ENCODE measurements at regions not wholly inside any gene's neighbourhood (a gene's known extent, or its start where the extent isn't known, plus 50 kb on each side); places are given as distances from the start of the nearest gene placed in this dataset.

DNA sequence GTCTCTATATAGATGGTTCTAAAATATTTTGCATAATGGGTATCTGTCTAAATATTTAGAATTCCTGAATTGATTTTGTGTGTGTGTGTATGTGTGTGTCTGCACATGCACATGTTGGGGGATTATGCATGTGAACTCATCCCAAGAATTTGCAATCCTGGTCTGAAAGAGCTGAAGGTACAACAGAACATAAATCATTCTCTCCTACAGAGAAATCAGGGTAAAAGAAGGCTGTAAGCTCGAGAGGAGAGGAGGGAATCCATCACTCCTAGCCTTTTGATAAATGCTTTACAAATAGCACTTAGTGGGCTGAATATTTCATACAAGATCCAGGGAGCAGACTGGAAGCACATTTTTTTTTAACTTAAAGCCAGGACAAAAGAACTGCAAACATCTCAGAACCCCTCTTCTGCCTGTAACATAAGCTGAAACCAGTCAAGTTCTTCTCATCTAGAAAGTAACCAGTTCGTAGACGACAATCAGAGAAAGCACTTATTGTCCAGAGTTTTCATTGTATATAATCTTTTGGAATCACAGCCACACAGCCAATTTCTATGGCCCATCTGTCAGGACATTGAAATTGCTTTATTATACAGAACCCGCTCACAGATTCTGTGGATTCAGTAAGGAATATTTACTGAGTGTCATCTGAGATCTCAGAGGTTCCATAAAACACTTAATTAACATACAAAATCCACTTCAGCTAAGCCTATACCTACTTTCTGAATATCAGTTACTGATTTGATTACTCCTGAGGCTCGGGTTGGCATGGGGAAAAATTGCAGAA is 541.4 kb upstream of the ZNF462 start:
- DNase-seq (ENCODE audit: low read depth, low spot score): no peak

DNA sequence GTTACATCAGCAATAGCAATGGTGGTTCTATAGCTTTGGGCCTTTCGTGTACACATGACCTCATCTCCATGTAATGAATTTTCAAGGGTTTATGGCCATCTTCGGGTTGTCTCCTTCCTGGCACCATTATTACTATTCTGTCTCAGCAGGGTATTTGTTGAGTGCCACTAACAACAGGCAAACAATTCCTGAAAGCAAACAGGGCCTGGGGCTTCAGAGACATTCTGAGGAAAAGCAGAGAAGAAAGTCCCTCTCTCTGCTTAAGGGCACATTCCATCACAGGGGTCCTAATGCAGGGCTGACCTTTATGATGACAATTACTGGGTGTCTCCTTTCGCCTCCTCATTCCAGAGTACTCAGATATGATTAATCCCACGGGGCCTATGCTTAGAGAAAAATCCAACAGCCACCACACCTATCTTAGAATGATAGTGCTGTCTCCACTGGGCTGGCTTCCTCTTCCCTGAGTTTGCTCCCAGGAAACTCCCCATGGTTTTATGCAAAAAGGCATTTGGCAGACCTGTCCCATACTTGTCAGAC is 540.2 kb upstream of the ZNF462 start:
- DNase-seq (ENCODE audit: low read depth, low spot score): no peak

DNA sequence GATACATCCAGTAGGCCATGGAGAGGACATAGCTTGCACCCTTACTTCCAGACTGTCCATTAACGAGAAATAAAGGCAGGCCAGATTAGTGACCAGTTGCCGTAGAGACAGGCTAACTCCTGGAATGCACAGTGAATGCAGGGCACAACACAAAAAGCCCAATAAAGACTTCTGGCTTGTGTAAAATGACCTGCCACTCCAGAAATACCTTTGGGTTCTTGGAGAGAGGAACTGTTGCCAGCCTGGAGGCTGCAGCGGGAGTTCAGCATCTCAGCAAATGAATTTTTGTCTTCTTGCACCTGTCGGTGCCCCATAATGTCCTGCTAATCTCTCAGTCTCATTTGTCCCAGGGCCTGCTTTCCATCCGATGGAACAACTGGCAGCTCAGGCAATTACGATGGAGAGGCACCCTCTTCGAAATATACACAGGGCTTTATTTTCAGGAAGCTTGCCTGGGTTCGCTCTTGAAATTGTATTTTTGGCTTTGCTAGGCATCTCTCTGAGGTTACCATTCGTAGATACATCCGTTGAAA is 538.8 kb upstream of the ZNF462 start:
- no peak for DNase-seq (ENCODE audit: low read depth, low spot score)

DNA sequence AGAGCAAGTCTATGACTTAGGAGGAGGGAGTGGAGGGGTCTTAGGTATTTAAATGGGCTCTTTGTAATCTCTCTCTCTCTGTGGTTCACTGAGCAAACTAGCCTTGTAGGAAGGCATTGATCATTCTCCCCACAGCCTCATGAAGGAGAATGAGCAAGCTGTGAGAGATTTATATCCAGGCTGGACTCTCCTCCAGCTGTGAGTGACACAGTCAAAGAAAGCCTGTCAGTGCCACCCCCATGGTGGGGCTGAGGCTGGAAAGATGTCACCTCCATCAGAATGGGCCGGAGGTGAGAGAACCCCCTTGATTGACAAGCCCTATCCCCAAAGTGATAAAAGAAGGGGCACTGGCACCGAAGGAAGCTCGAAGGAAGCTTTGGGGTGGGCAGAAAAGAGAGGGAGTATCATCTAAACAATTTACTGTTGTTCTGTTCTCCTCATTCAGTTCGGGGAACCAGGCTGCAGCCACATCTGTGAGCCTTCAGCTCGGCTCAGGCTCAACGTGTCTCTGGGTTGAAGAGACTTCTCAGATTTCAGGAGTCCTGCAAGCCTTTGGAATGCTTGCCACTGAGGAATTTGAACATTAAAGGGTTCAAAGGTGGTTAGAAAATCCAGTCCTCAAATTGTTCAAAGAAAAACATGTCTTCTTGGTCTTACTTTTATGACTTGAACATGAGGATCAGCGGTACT is 538.2 kb upstream of the ZNF462 start:
- DNase-seq (ENCODE audit: low read depth, low spot score): no peak

DNA sequence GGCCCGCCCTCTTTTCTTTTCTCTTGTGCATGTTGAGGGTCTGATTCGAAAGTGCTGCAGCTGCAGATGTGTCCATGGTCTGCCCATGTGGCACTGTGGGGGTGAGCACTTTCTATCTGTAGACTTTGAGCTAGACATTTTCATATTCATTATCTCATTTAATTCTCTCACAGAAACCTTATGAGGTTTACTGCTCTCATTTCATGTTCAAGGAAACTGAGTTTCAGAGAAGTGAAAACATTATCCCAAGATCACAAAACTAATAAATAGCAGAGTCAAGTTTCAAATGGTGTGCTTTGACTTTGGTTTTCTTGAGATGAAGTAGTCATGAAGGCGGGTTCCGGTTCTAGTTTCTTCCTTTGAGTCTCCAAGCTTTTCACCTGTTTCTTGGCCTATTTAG is 536.5 kb upstream of the ZNF462 start:
- no peak for DNase-seq (ENCODE audit: low read depth, low spot score)

DNA sequence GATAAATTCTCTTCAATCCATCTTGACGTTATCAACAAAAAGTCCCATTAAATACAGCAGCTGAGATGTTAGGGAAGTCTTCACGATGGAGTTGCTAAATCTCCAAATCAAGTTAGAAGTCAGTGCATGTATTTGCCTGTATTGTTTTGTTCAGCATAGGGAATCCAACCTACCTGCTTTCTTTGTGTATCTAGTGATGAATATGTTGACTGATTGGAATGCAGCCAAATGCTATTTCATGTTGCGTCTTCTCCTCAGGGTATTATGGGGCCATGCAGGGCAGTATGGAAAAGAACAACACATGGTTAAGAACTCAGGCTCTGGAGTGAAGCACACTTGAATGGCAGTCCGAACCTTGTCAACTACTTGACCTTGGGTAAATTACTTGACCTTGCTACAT is 529.5 kb upstream of the ZNF462 start:
- DNase-seq (ENCODE audit: low read depth, low spot score): no peak

DNA sequence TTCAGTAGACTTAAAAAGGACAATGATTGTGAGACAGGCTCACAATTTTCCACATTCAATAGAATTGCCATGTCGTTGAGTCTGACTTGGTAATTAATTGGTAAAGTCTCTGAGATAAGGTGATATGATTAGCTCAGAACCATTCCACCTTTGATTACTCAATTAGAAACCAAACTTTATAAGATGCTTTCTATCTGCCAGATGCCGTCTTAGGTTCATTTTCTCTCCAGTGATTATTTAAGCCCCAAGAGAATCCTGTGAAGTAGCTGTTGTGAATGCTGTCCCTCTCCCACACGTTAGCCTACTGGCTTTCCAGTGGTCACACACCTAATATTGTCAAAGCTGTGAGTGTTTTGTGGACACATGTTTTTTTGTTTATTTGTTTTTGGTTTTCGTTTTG is 528.9 kb upstream of the ZNF462 start:
- no peak for DNase-seq (ENCODE audit: low read depth, low spot score)

DNA sequence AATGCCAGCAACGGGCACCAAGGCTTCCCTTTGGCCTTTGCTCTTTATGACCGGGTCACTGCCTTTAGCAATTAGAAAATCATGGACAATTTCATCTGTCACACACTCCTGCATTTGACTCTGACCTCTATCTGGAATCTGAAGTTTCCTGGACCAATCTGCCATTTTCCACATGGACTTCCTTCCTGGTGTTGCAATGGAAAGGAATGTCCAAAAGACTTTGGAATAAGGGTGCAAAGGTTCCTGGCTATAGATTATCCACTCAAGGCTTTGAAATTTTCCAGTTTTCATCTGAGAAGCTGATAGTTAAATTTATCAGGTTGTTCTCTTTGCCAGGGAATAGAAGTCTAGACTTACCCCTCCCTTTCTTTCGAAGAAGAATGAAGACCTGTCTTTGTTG is 523.1 kb upstream of the ZNF462 start:
- DNase-seq (ENCODE audit: low read depth, low spot score): no peak

DNA sequence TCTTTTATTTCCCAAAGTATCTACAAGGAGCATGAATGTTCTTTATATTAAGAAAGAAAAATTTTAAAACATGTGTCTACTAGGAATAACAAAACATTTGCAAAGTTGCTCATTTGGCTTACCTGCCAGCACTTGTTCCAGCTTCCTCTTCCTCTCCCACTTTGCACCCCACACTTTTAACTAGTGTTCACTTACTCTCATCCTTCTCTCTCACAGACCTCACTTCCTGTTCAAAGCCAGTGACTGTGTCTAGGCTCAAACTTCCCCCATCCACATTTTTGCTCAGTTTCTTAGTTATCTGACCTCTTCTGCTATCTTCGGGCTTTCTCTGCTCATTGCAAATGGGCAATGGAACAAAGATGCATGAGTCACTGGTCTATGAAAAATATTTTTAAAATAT is 512.2 kb upstream of the ZNF462 start:
- DNase-seq (ENCODE audit: low read depth, low spot score): no peak

DNA sequence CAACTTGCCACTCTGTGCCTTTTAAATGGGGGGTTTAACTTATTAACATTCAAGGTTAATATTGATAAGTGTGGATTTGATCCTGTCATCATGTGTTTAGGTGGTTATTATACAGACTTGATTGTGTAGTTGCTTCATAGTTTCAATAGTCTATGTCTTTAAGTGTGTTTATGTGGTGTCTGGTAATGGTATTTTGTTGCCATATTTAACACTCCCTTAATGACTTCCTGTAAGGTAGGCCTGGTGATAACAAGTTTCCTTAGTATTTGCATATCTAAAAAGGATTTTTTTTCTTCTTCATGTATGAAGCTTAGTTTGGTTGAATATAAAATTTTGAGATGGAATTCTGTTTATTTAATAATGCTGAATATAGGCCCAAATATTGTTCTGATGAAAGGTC is 506.0 kb upstream of the ZNF462 start:
- DNase-seq (ENCODE audit: low read depth, low spot score): no peak

DNA sequence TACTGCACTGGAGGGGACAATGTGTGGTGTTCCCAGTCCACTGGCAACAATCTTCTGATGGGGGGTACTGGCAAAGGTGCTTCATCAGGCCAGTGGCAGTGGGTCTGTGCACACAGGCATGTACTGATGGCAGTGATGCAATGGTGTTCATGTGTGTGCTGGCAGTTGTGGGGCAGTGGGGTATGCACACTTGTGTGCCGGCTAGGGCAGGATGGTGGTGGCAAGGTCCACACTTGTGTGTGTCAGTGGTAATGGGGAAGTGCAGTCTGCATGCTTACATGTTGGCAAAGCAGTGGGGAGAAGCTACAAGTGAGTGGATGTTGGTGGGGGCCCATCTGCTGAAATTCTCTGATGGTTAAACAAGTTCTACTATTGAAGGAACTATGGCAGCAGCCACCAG is 504.6 kb upstream of the ZNF462 start:
- no peak for DNase-seq (ENCODE audit: low read depth, low spot score)

DNA sequence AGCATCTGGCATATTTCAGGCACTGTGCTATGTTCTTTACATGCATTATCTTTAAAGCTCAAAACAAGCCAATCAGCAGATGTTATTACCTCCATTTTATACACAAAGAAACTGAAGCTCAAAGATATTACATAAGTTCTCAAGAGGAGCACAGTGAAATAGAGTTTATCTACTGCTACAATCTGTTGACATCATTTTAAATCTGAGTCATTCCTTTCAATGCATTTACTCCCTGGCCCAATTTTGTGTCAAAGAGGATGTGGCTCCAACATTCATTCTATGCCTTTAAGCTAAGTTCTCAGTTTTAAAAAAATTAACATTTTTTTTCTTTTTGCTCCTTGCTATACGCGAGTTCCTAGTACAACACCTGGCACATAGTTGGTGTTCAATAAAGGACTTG is 486.3 kb upstream of the ZNF462 start:
- no peak for DNase-seq (ENCODE audit: low read depth, low spot score)

DNA sequence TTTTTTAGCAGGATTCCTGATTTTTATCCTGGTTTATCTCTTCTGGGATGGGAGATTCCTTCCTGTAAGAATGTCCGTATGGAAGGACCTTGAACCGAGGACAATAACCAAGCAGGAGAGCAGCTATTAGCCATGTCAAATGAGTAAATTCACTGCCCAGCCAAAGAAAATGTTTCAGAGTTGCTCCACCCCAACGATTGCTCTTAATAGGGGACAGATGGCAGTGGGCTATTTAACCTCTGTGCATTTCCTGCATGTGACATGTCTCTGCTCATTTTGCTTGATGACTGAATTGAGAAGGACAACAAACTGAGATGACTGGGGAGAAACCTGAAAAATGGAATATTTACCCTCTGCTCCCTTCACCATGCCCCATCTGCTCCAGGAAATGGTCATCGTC is 479.9 kb upstream of the ZNF462 start:
- no peak for DNase-seq (ENCODE audit: low read depth, low spot score)

DNA sequence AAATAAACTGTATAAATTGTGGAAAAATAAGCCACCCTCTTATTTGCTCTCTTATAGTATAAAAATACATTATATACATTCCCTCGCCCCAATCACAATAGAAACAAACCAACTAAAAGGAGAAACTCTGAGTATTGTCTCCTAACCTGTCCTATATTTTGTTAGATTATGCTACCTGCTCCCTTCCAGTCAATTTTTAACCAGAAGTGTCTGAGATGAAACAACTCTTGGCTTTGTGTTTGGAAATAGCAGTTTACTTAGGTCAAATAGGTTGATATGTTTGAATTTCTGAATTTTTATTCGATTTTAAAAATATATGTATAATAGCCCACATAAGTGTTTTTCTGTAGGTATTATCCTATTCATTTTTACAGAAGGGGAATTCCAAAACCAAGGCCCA is 475.0 kb upstream of the ZNF462 start:
- DNase-seq (ENCODE audit: low read depth, low spot score): no peak

DNA sequence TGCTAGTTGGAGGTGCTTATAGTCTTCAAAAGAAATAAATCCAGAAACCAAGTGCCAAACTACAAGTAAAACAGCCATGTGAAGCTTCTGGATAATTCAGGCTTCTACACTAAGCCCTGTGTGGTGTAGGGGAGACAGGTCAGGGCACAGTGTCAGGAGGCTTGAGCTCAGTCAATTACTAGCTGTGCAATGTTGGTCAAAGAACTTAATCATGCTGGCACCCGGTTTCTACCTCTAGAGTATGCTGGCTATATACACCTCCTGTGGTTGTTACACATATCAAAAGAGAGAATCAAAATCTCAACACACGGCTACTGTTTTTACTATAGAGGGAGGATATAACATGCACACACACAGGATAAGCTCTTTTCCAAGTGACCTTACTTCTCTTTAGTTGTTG is 469.7 kb upstream of the ZNF462 start:
- no peak for DNase-seq (ENCODE audit: low read depth, low spot score)

DNA sequence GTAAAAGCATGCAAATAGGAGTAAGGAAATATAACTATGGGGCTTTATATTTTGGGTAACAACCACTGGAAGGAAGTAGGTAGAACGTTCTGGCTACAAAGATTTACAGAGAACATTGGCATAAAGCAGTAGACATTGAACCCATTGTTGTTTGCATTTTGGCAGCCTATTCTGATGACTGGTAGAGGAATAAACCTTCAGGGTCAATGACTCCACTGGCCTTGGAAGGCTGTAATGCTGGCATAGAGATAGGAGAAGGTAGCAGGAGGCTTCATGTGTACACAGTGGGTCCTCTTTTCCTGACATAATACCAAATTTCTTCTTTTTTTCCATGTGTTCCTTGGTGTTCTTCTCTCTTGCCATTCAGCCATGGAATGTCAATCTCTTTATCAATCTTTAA is 462.8 kb upstream of the ZNF462 start:
- no peak for DNase-seq (ENCODE audit: low read depth, low spot score)

DNA sequence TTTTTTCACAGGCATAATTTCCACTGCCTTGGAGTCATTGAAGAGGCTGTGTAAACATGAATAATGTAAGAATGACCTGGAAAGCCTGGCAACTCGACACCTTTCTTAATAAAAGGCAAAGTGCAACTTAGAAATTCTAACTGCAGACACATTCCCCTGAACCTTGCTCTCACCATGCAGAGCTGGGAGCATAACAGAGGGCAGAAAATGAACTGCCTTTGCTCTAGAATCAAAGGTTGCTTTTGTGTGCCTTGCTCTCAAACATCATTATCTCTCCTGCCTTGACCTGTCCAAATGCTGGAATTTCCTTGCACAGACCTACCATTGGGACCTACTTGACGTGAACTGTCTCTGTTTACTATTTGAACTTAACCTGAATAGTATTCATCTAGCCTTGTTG is 462.0 kb upstream of the ZNF462 start:
- DNase-seq (ENCODE audit: low read depth, low spot score): no peak

DNA sequence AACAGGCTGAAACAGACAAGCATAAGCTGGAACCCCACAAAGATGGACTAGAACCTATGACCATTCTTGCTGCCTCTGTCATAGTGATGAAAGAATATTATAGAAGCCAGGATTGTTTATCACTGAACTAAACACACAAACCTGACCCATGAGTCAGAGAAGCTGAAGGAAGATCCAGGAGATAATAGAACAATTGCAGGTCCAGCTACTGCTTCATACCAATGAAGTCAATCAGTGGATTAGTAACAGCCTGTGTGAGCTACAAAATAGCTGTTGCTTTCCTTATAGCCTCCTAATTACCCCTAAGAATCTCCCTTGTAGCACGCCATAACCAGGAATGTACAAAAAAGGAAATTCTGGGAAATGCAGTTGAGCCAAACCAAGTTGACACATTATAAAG is 459.9 kb upstream of the ZNF462 start:
- no peak for DNase-seq (ENCODE audit: low read depth, low spot score)

DNA sequence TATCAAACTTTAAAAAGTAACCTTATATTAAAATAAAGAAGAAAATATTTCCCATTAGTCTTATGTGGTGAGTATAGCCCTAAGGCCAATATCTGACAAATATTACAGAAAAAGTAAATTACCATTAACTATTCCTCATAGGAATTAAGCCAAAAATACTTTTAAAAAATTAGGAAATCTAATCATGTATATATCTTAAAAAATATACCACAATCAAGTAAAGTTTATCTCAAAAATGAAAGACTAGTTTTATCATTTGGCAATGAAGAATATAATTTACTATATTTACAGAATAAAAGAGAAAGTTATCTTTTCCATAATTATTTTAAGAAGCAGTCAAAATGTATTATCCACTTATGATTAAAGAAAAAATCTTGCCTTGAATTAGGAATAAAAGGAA is 458.8 kb upstream of the ZNF462 start:
- no peak for DNase-seq (ENCODE audit: low read depth, low spot score)

DNA sequence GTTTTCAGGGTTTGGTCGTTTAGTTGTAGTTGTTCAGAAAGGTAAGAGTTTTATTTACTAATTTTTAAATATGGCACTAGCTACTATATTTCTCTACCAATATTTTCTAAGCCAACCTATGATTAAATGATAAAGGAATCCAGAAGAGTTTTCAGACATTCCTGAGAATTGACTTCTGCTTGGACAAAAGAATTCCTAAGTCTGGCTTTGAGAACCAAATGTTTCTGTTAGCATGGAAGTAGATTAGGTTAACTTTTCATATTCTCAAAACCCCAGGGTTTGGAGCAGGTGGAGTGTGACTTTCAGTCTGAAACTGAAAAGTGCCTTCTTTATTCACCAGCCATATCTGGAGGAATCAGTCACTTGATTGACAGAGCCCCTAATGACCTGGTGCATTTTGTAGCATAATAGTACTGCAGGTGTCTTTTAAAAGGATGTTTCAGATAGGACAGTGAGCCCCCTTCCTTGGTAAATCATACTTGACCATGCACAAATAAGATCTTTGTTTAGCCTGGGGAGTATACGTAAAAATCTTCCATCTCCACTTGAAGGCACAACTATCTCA is 457.0 kb upstream of the ZNF462 start:
- no peak for DNase-seq (ENCODE audit: low read depth, low spot score)

DNA sequence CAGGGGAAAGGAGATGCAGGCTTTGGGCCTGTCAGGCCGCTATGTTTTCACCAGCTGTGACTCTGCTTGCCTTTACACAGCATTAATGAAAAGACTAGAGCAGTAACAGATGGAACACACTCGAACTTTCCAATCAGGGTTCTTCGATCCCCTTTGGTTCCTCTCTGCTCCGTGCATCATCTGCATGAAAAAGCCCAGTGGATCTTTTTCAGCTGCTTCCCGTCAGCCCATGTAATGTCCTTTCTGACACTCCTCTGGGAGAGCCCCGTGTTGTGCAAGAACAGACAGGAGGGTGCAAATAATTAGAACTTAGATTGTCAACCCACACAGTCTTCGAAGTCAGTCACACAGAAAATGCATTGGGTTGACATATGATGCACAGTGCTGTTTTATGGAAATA is 448.9 kb upstream of the ZNF462 start:
- DNase-seq (ENCODE audit: low read depth, low spot score): no peak

DNA sequence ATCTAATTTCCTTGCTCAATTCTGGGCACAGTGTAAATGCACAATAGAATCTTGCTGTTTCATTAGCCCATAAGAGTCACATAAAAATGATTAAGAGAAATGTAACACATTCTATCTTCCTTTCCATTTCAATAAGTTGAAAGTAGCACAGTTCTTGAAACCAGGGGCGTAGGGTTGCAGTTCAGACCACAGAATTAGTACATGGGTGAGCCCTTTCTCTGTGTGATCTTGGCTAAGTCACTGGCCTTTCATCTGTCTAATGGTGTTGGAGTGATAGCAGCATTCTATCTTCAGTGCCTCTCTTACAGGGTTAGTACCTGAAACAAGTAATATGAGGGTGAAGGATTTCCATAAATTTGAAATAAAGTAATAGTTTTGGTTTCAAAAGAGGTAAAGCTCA is 445.3 kb upstream of the ZNF462 start:
- DNase-seq (ENCODE audit: low read depth, low spot score): no peak

DNA sequence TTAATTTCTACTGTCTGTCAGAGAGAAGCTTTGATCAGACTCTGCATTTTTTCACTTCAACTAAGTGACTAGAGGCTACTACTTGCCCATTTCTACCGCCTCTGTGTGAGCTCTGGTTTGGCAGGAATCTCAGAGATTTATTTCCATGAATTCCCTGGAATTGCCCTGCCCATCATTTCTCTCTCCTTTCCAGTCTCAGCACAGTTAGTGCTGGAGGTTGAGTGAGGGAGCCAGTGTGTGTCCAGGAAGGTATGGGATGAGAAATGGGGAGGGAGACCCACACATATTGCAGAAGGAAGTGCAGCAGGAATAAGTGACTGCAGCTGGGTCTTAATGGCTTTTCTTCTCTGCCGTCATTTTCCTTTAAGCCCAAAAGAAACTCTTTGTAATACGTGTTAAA is 443.1 kb upstream of the ZNF462 start:
- no peak for DNase-seq (ENCODE audit: low read depth, low spot score)
